SIG-M5 treated with dmso at 0.1 percent for 504 hours (cell line): ENCODE measurements at regions not wholly inside any gene's neighbourhood (a gene's known extent, or its start where the extent isn't known, plus 50 kb on each side); places are given as distances from the start of the nearest gene placed in this dataset.

Source experiments
- DNase-seq: peaks from one replicate; lab custom pipeline; 2025; ENCODE audit not compliant: unreplicated experiment; lab: John Stamatoyannopoulos, UW

GRCh38 chr16:73298562-73298961 is 250.6 kb upstream of the ZFHX3 start:
- DNase-seq, result no peak

GRCh38 chr16:73290258-73290657 is 242.3 kb upstream of the ZFHX3 start:
- no peak for DNase-seq

GRCh38 chr16:73289232-73289631 is 241.3 kb upstream of the ZFHX3 start:
- DNase-seq, result no peak

GRCh38 chr16:73288520-73288919 is 240.6 kb upstream of the ZFHX3 start:
- no peak for DNase-seq

GRCh38 chr16:73287859-73288405 is 240.0 kb upstream of the ZFHX3 start:
- DNase-seq, result no peak

- DNase-seq, result no peak
Measured at GRCh38 chr16:73286346-73287267, 238.7 kb upstream of the ZFHX3 start.

- DNase-seq, result no peak
Measured at GRCh38 chr16:73285436-73286201, 237.7 kb upstream of the ZFHX3 start.

- no peak for DNase-seq
Measured at GRCh38 chr16:73280388-73280787, 232.5 kb upstream of the ZFHX3 start.

- no peak for DNase-seq
Measured at GRCh38 chr16:73279451-73279850, 231.5 kb upstream of the ZFHX3 start.

GRCh38 chr16:73277071-73277470 is 229.1 kb upstream of the ZFHX3 start:
- no peak for DNase-seq

- DNase-seq, result no peak
Measured at GRCh38 chr16:73275448-73275847, 227.5 kb upstream of the ZFHX3 start.

- no peak for DNase-seq
Measured at GRCh38 chr16:73275024-73275423, 227.1 kb upstream of the ZFHX3 start.

GRCh38 chr16:73274140-73274539 is 226.2 kb upstream of the ZFHX3 start:
- no peak for DNase-seq

- no peak for DNase-seq
Measured at GRCh38 chr16:73268366-73268993, 220.6 kb upstream of the ZFHX3 start.

- DNase-seq, result no peak
Measured at GRCh38 chr16:73265935-73266334, 218.0 kb upstream of the ZFHX3 start.

GRCh38 chr16:73265124-73265837 is 217.4 kb upstream of the ZFHX3 start:
- no peak for DNase-seq

GRCh38 chr16:73262931-73263330 is 215.0 kb upstream of the ZFHX3 start:
- no peak for DNase-seq

GRCh38 chr16:73255031-73255430 is 207.1 kb upstream of the ZFHX3 start:
- no peak for DNase-seq

GRCh38 chr16:73253922-73254480 is 206.1 kb upstream of the ZFHX3 start:
- DNase-seq, result peak; percentile 12

- DNase-seq, result no peak
Measured at GRCh38 chr16:73252446-73252845, 204.5 kb upstream of the ZFHX3 start.
